H9 (cell line): ENCODE measurements at regions not wholly inside any gene's neighbourhood (a gene's known extent, or its start where the extent isn't known, plus 50 kb on each side); places are given as distances from the start of the nearest gene placed in this dataset.

Source experiments
- DNase-seq: peaks from one replicate; pipeline ENCODE4 v3.0.0-alpha.2; 2017
- H2AFZ ChIP-seq: one replicate; pipeline ENCODE4 v1.6.1; 2013; ENCODE audit warnings: mild to moderate bottlenecking, low read length, control low read depth, moderate library complexity
- H2AK5ac ChIP-seq: 2 replicates; pipeline ENCODE4 v1.6.1; 2013; ENCODE audit warnings: low read length, control low read depth, mixed read lengths; ENCODE audit not compliant: insufficient read length
- H2BK120ac ChIP-seq: one replicate; pipeline ENCODE4 v1.6.1; 2013; ENCODE audit warnings: low read depth, mild to moderate bottlenecking, low read length, control low read depth, inconsistent platforms; ENCODE audit not compliant: poor library complexity, severe bottlenecking
- H2BK12ac ChIP-seq: 2 replicates; pipeline ENCODE4 v1.6.1; 2013; ENCODE audit warnings: low read length, control low read depth, mixed read lengths, low read depth; ENCODE audit not compliant: insufficient read length
- H2BK15ac ChIP-seq: 2 replicates; pipeline ENCODE4 v1.6.1; 2013; ENCODE audit warnings: low read depth, low read length, control low read depth
- H2BK20ac ChIP-seq: one replicate; pipeline ENCODE4 v1.6.1; 2013; ENCODE audit warnings: low read depth, mild to moderate bottlenecking, low read length, control low read depth, inconsistent platforms; ENCODE audit not compliant: poor library complexity, severe bottlenecking
- H2BK5ac ChIP-seq: 2 replicates; pipeline ENCODE4 v1.6.1; 2013; ENCODE audit warnings: low read length, control low read depth, mixed read lengths; ENCODE audit not compliant: insufficient read length
- H3K14ac ChIP-seq: 2 replicates; pipeline ENCODE4 v1.6.1; 2013; ENCODE audit warnings: low read length, control low read depth; ENCODE audit not compliant: insufficient read depth
- H3K18ac ChIP-seq: 2 replicates; pipeline ENCODE4 v1.6.1; 2013; ENCODE audit warnings: low read depth, mild to moderate bottlenecking, mixed read lengths, low read length, control low read depth; ENCODE audit not compliant: insufficient read length
- H3K23ac ChIP-seq: 2 replicates; pipeline ENCODE4 v1.6.1; 2013; ENCODE audit warnings: low read length, control low read depth, mixed read lengths, low read depth; ENCODE audit not compliant: insufficient read length
- H3K23me2 ChIP-seq: 2 replicates; pipeline ENCODE4 v1.6.1; 2013; ENCODE audit warnings: low read depth, mild to moderate bottlenecking, mixed read lengths, low read length, control low read depth; ENCODE audit not compliant: insufficient read length, poor library complexity, severe bottlenecking
- H3K27ac ChIP-seq: 2 replicates; pipeline ENCODE4 v1.5.1; 2013; ENCODE audit warnings: low read length, control low read depth, mixed read lengths, low read depth; ENCODE audit not compliant: insufficient read length
- H3K27me3 ChIP-seq: 2 replicates; pipeline ENCODE4 v1.6.1; 2013; ENCODE audit warnings: low read length, control low read depth, inconsistent platforms; ENCODE audit not compliant: insufficient read depth
- H3K4ac ChIP-seq: 2 replicates; pipeline ENCODE4 v1.6.1; 2013; ENCODE audit warnings: low read depth, mild to moderate bottlenecking, control low read depth, inconsistent platforms, low read length, moderate library complexity
- H3K4me1 ChIP-seq: 2 replicates; pipeline ENCODE4 v1.6.1; 2013; ENCODE audit warnings: low read length, control low read depth, inconsistent platforms; ENCODE audit not compliant: insufficient read depth
- H3K4me2 ChIP-seq: 2 replicates; pipeline ENCODE4 v1.6.1; 2013; ENCODE audit warnings: low read length, control low read depth, mixed read lengths; ENCODE audit not compliant: insufficient read length, insufficient read depth
- H3K56ac ChIP-seq: 2 replicates; pipeline ENCODE4 v1.6.1; 2013; ENCODE audit warnings: low read depth, mild to moderate bottlenecking, mixed read lengths, low read length, control low read depth; ENCODE audit not compliant: insufficient read length
- H3K79me1 ChIP-seq: 2 replicates; pipeline ENCODE4 v1.6.1; 2013; ENCODE audit warnings: low read depth, mild to moderate bottlenecking, moderate library complexity, low read length, control low read depth, inconsistent platforms; ENCODE audit not compliant: insufficient read depth, poor library complexity, severe bottlenecking
- H3K79me2 ChIP-seq: 2 replicates; pipeline ENCODE4 v1.6.1; 2013; ENCODE audit warnings: low read length, control low read depth, inconsistent platforms; ENCODE audit not compliant: insufficient read depth
- H3K9ac ChIP-seq: 2 replicates; pipeline ENCODE4 v1.6.1; 2013; ENCODE audit warnings: low read length, control low read depth, mixed read lengths; ENCODE audit not compliant: insufficient read length; ENCODE audit errors: extremely low read depth
- H3K9me3 ChIP-seq: one replicate; pipeline ENCODE4 v1.6.1; 2013; ENCODE audit warnings: low read depth, low read length, inconsistent platforms; ENCODE audit not compliant: control insufficient read depth
- H3T11ph ChIP-seq: one replicate; pipeline ENCODE4 v1.6.1; 2013; ENCODE audit warnings: mild to moderate bottlenecking, low read length, control low read depth, inconsistent platforms
- H4K20me1 ChIP-seq: one replicate; pipeline ENCODE4 v1.6.1; 2013; ENCODE audit not compliant: control insufficient read depth, insufficient read length, insufficient read depth
- H4K5ac ChIP-seq: 2 replicates; pipeline ENCODE4 v1.6.1; 2013; ENCODE audit warnings: low read depth, mild to moderate bottlenecking, mixed read lengths, low read length, control low read depth; ENCODE audit not compliant: insufficient read length
- H4K8ac ChIP-seq: replicated peaks from 2 replicates; pipeline ENCODE4 v1.6.1; 2013; ENCODE audit warnings: low read length, control low read depth, mixed read lengths, low read depth; ENCODE audit not compliant: insufficient read length
- H4K91ac ChIP-seq: 2 replicates; pipeline ENCODE4 v1.6.1; 2013; ENCODE audit warnings: low read depth, mild to moderate bottlenecking, moderate library complexity, mixed read lengths, low read length, control low read depth; ENCODE audit not compliant: insufficient read length
- H3K27ac Mint-ChIP-seq, 3 experiments: 2 replicates in 2 of 3; 3 replicates in 1 of 3; pipeline ENCODE4 v1.8.0; 2020 to 2021; ENCODE audit warnings: mixed read lengths in 3 of 3, mild to moderate bottlenecking in 1 of 3, moderate library complexity in 1 of 3
- H3K27me3 Mint-ChIP-seq: 2 replicates; pipeline ENCODE4 v1.8.0; 2021; ENCODE audit warnings: low read depth, mild to moderate bottlenecking, moderate library complexity, mixed read lengths
- H3K36me3 Mint-ChIP-seq, 3 experiments: 2 replicates in 2 of 3; 3 replicates in 1 of 3; pipeline ENCODE4 v1.8.0; 2020 to 2021; ENCODE audit warnings: low read depth in 3 of 3, mixed read lengths in 3 of 3; ENCODE audit not compliant: insufficient read depth in 1 of 3
- H3K4me1 Mint-ChIP-seq, 2 experiments: 2 replicates each; pipeline ENCODE4 v1.8.0; 2020; ENCODE audit warnings: mixed read lengths in 2 of 2
- H3K4me3 Mint-ChIP-seq, 2 experiments: 2 replicates in 1 of 2; 3 replicates in 1 of 2; pipeline ENCODE4 v1.8.0; 2020 to 2021; ENCODE audit warnings: mild to moderate bottlenecking in 2 of 2, mixed read lengths in 2 of 2, moderate library complexity in 1 of 2
- H3K9me3 Mint-ChIP-seq, 2 experiments: 2 replicates in 1 of 2; 3 replicates in 1 of 2; pipeline ENCODE4 v1.8.0; 2020; ENCODE audit warnings: mild to moderate bottlenecking in 2 of 2, mixed read lengths in 2 of 2, moderate library complexity in 1 of 2
- CTCF ChIP-seq: fragments of 200-600 bp; sonication (generic); conservative IDR thresholded peaks from 3 replicates; pipeline ENCODE4 v1.8.0; 2021; ENCODE audit warnings: antibody characterized with exemption, mild to moderate bottlenecking
- WGBS: extraction: QIAGEN DNeasy Blood & Tissue Kit; methylation state at CpG from one replicate; pipeline ENCODE4 v1.1.7; 2013; ENCODE audit warnings: missing lambda C conversion rate, low lambda C conversion rate, mixed read lengths; ENCODE audit not compliant: insufficient read length; ENCODE audit errors: extremely low coverage; 5-methylcytosine and 5-hydroxymethylcytosine counted together

- Histone ChIP-seq H3K27me3 (no peaks in the 10 kb centered on the region), H2BK15ac (no peak overlapping the region), H2BK12ac (no peak overlapping the region), H2BK120ac (no peak overlapping the region), H3K9ac (no peak overlapping the region), H3K56ac (no peak overlapping the region), H2BK20ac (no peak overlapping the region), H3K9me3 (no peaks in the 10 kb centered on the region), H3K79me2 (no peaks in the 10 kb centered on the region), H3K27ac (no peak overlapping the region), H3K18ac (no peak overlapping the region), H2AK5ac (no peak overlapping the region), H4K20me1 (no peaks in the 10 kb centered on the region), H3K14ac (no peak overlapping the region), H3K4me2 (no peak overlapping the region), H2BK5ac (no peak overlapping the region), H2AFZ (no peak overlapping the region), H3K23ac (no peak overlapping the region), H3K4ac (no peak overlapping the region), H3K79me1 (no peaks in the 10 kb centered on the region), H3K23me2 (no peaks in the 10 kb centered on the region), H3T11ph (no peak overlapping the region), H4K8ac (no peak overlapping the region), H4K5ac (no peak overlapping the region), H3K4me1 (no peaks in the 10 kb centered on the region; the same call in 1 of the 2 replicates), H4K91ac (no peak overlapping the region)
- no peak overlapping the region for H3K4me3 Mint-ChIP-seq
- no peaks in the 10 kb centered on the region for H3K9me3 Mint-ChIP-seq
- peaks cover 1 to 10% of the 10 kb centered on the region in 2 experiments for H3K4me1 Mint-ChIP-seq
- H3K27me3 Mint-ChIP-seq: peaks cover 3% of the 10 kb centered on the region
- H3K36me3 Mint-ChIP-seq: no peaks in the 10 kb centered on the region
- no peak overlapping the region for H3K27ac Mint-ChIP-seq
- DNase-seq: no peak
- no peak for TF ChIP-seq CTCF
- no CpG with 5 or more reads among the region's 3 CpGs for WGBS
Observed at GRCh38 chr3:177515786-177516157, 318.5 kb upstream of the TBL1XR1 start.
